H9 (cell line): ENCODE measurements at regions not wholly inside any gene's neighbourhood (a gene's known extent, or its start where the extent isn't known, plus 50 kb on each side); places are given as distances from the start of the nearest gene placed in this dataset.

Source experiments
- DNase-seq: peaks from one replicate; pipeline ENCODE4 v3.0.0-alpha.2; 2017
- H2AFZ ChIP-seq: one replicate; pipeline ENCODE4 v1.6.1; 2013; ENCODE audit warnings: mild to moderate bottlenecking, low read length, control low read depth, moderate library complexity
- H2AK5ac ChIP-seq: 2 replicates; pipeline ENCODE4 v1.6.1; 2013; ENCODE audit warnings: low read length, control low read depth, mixed read lengths; ENCODE audit not compliant: insufficient read length
- H2BK120ac ChIP-seq: one replicate; pipeline ENCODE4 v1.6.1; 2013; ENCODE audit warnings: low read depth, mild to moderate bottlenecking, low read length, control low read depth, inconsistent platforms; ENCODE audit not compliant: poor library complexity, severe bottlenecking
- H2BK12ac ChIP-seq: 2 replicates; pipeline ENCODE4 v1.6.1; 2013; ENCODE audit warnings: low read length, control low read depth, mixed read lengths, low read depth; ENCODE audit not compliant: insufficient read length
- H2BK15ac ChIP-seq: 2 replicates; pipeline ENCODE4 v1.6.1; 2013; ENCODE audit warnings: low read depth, low read length, control low read depth
- H2BK20ac ChIP-seq: one replicate; pipeline ENCODE4 v1.6.1; 2013; ENCODE audit warnings: low read depth, mild to moderate bottlenecking, low read length, control low read depth, inconsistent platforms; ENCODE audit not compliant: poor library complexity, severe bottlenecking
- H2BK5ac ChIP-seq: 2 replicates; pipeline ENCODE4 v1.6.1; 2013; ENCODE audit warnings: low read length, control low read depth, mixed read lengths; ENCODE audit not compliant: insufficient read length
- H3K14ac ChIP-seq: 2 replicates; pipeline ENCODE4 v1.6.1; 2013; ENCODE audit warnings: low read length, control low read depth; ENCODE audit not compliant: insufficient read depth
- H3K18ac ChIP-seq: 2 replicates; pipeline ENCODE4 v1.6.1; 2013; ENCODE audit warnings: low read depth, mild to moderate bottlenecking, mixed read lengths, low read length, control low read depth; ENCODE audit not compliant: insufficient read length
- H3K23ac ChIP-seq: 2 replicates; pipeline ENCODE4 v1.6.1; 2013; ENCODE audit warnings: low read length, control low read depth, mixed read lengths, low read depth; ENCODE audit not compliant: insufficient read length
- H3K23me2 ChIP-seq: 2 replicates; pipeline ENCODE4 v1.6.1; 2013; ENCODE audit warnings: low read depth, mild to moderate bottlenecking, mixed read lengths, low read length, control low read depth; ENCODE audit not compliant: insufficient read length, poor library complexity, severe bottlenecking
- H3K27ac ChIP-seq: 2 replicates; pipeline ENCODE4 v1.5.1; 2013; ENCODE audit warnings: low read length, control low read depth, mixed read lengths, low read depth; ENCODE audit not compliant: insufficient read length
- H3K27me3 ChIP-seq: 2 replicates; pipeline ENCODE4 v1.6.1; 2013; ENCODE audit warnings: low read length, control low read depth, inconsistent platforms; ENCODE audit not compliant: insufficient read depth
- H3K4ac ChIP-seq: 2 replicates; pipeline ENCODE4 v1.6.1; 2013; ENCODE audit warnings: low read depth, mild to moderate bottlenecking, control low read depth, inconsistent platforms, low read length, moderate library complexity
- H3K4me1 ChIP-seq: 2 replicates; pipeline ENCODE4 v1.6.1; 2013; ENCODE audit warnings: low read length, control low read depth, inconsistent platforms; ENCODE audit not compliant: insufficient read depth
- H3K4me2 ChIP-seq: 2 replicates; pipeline ENCODE4 v1.6.1; 2013; ENCODE audit warnings: low read length, control low read depth, mixed read lengths; ENCODE audit not compliant: insufficient read length, insufficient read depth
- H3K56ac ChIP-seq: 2 replicates; pipeline ENCODE4 v1.6.1; 2013; ENCODE audit warnings: low read depth, mild to moderate bottlenecking, mixed read lengths, low read length, control low read depth; ENCODE audit not compliant: insufficient read length
- H3K79me1 ChIP-seq: 2 replicates; pipeline ENCODE4 v1.6.1; 2013; ENCODE audit warnings: low read depth, mild to moderate bottlenecking, moderate library complexity, low read length, control low read depth, inconsistent platforms; ENCODE audit not compliant: insufficient read depth, poor library complexity, severe bottlenecking
- H3K79me2 ChIP-seq: 2 replicates; pipeline ENCODE4 v1.6.1; 2013; ENCODE audit warnings: low read length, control low read depth, inconsistent platforms; ENCODE audit not compliant: insufficient read depth
- H3K9ac ChIP-seq: 2 replicates; pipeline ENCODE4 v1.6.1; 2013; ENCODE audit warnings: low read length, control low read depth, mixed read lengths; ENCODE audit not compliant: insufficient read length; ENCODE audit errors: extremely low read depth
- H3K9me3 ChIP-seq: one replicate; pipeline ENCODE4 v1.6.1; 2013; ENCODE audit warnings: low read depth, low read length, inconsistent platforms; ENCODE audit not compliant: control insufficient read depth
- H3T11ph ChIP-seq: one replicate; pipeline ENCODE4 v1.6.1; 2013; ENCODE audit warnings: mild to moderate bottlenecking, low read length, control low read depth, inconsistent platforms
- H4K20me1 ChIP-seq: one replicate; pipeline ENCODE4 v1.6.1; 2013; ENCODE audit not compliant: control insufficient read depth, insufficient read length, insufficient read depth
- H4K5ac ChIP-seq: 2 replicates; pipeline ENCODE4 v1.6.1; 2013; ENCODE audit warnings: low read depth, mild to moderate bottlenecking, mixed read lengths, low read length, control low read depth; ENCODE audit not compliant: insufficient read length
- H4K8ac ChIP-seq: replicated peaks from 2 replicates; pipeline ENCODE4 v1.6.1; 2013; ENCODE audit warnings: low read length, control low read depth, mixed read lengths, low read depth; ENCODE audit not compliant: insufficient read length
- H4K91ac ChIP-seq: 2 replicates; pipeline ENCODE4 v1.6.1; 2013; ENCODE audit warnings: low read depth, mild to moderate bottlenecking, moderate library complexity, mixed read lengths, low read length, control low read depth; ENCODE audit not compliant: insufficient read length
- H3K27ac Mint-ChIP-seq, 3 experiments: 2 replicates in 2 of 3; 3 replicates in 1 of 3; pipeline ENCODE4 v1.8.0; 2020 to 2021; ENCODE audit warnings: mixed read lengths in 3 of 3, mild to moderate bottlenecking in 1 of 3, moderate library complexity in 1 of 3
- H3K27me3 Mint-ChIP-seq: 2 replicates; pipeline ENCODE4 v1.8.0; 2021; ENCODE audit warnings: low read depth, mild to moderate bottlenecking, moderate library complexity, mixed read lengths
- H3K36me3 Mint-ChIP-seq, 3 experiments: 2 replicates in 2 of 3; 3 replicates in 1 of 3; pipeline ENCODE4 v1.8.0; 2020 to 2021; ENCODE audit warnings: low read depth in 3 of 3, mixed read lengths in 3 of 3; ENCODE audit not compliant: insufficient read depth in 1 of 3
- H3K4me1 Mint-ChIP-seq, 2 experiments: 2 replicates each; pipeline ENCODE4 v1.8.0; 2020; ENCODE audit warnings: mixed read lengths in 2 of 2
- H3K4me3 Mint-ChIP-seq, 2 experiments: 2 replicates in 1 of 2; 3 replicates in 1 of 2; pipeline ENCODE4 v1.8.0; 2020 to 2021; ENCODE audit warnings: mild to moderate bottlenecking in 2 of 2, mixed read lengths in 2 of 2, moderate library complexity in 1 of 2
- H3K9me3 Mint-ChIP-seq, 2 experiments: 2 replicates in 1 of 2; 3 replicates in 1 of 2; pipeline ENCODE4 v1.8.0; 2020; ENCODE audit warnings: mild to moderate bottlenecking in 2 of 2, mixed read lengths in 2 of 2, moderate library complexity in 1 of 2
- CTCF ChIP-seq: fragments of 200-600 bp; sonication (generic); conservative IDR thresholded peaks from 3 replicates; pipeline ENCODE4 v1.8.0; 2021; ENCODE audit warnings: antibody characterized with exemption, mild to moderate bottlenecking
- WGBS: extraction: QIAGEN DNeasy Blood & Tissue Kit; methylation state at CpG from one replicate; pipeline ENCODE4 v1.1.7; 2013; ENCODE audit warnings: missing lambda C conversion rate, low lambda C conversion rate, mixed read lengths; ENCODE audit not compliant: insufficient read length; ENCODE audit errors: extremely low coverage; 5-methylcytosine and 5-hydroxymethylcytosine counted together

- Mint-ChIP-seq H3K4me3 (no peak overlapping the region), H3K36me3 (peaks cover 0 to 9% (median 0%) of the 10 kb centered on the region in 3 experiments; a peak in 3 of 7 replicates), H3K4me1 (peaks cover 0 to 3% of the 10 kb centered on the region in 2 experiments; a peak in 1 of 4 replicates), H3K27ac (no peak overlapping the region), H3K27me3 (no peaks in the 10 kb centered on the region), H3K9me3 (peaks cover 0 to 3% of the 10 kb centered on the region in 2 experiments; a peak in 1 of 5 replicates)
- no peak for DNase-seq
- no peak for TF ChIP-seq CTCF
- H3K4me2 ChIP-seq = no peak overlapping the region
- no peaks in the 10 kb centered on the region for H3K27me3 ChIP-seq
- no peak overlapping the region for H2AK5ac ChIP-seq
- no peak overlapping the region for H3T11ph ChIP-seq
- H3K4ac ChIP-seq = no peak overlapping the region
- H4K91ac ChIP-seq = no peak overlapping the region
- no peak overlapping the region for H2BK12ac ChIP-seq
- H3K56ac ChIP-seq = no peak overlapping the region
- no peaks in the 10 kb centered on the region for H3K9me3 ChIP-seq
- no CpG with 5 or more reads among the region's 1 CpG for WGBS
- H2BK120ac ChIP-seq = no peak overlapping the region
- H2BK15ac ChIP-seq = no peak overlapping the region
- H2BK20ac ChIP-seq = no peak overlapping the region
- no peak overlapping the region for H2AFZ ChIP-seq
- H3K18ac ChIP-seq = no peak overlapping the region
- no peak overlapping the region for H2BK5ac ChIP-seq
- no peaks in the 10 kb centered on the region for H3K79me1 ChIP-seq
- H4K8ac ChIP-seq = no peak overlapping the region
- H3K23ac ChIP-seq = no peak overlapping the region
- H3K79me2 ChIP-seq = no peaks in the 10 kb centered on the region
- no peaks in the 10 kb centered on the region for H3K4me1 ChIP-seq
- H3K14ac ChIP-seq = no peak overlapping the region
- no peaks in the 10 kb centered on the region for H4K20me1 ChIP-seq
- H4K5ac ChIP-seq = no peak overlapping the region
- no peaks in the 10 kb centered on the region for H3K23me2 ChIP-seq
- H3K27ac ChIP-seq = no peak overlapping the region
- no peak overlapping the region for H3K9ac ChIP-seq
Observed at GRCh38 chr21:20814090-20814489, 184.1 kb upstream of the NCAM2 start.
